CD14-positive monocyte (primary cell): ENCODE measurements at regions not wholly inside any gene's neighbourhood (a gene's known extent, or its start where the extent isn't known, plus 50 kb on each side); places are given as distances from the start of the nearest gene placed in this dataset.

ENCODE experiments used
- DNase-seq, 3 donors: peaks; one replicate each; pipeline ENCODE4 v3.0.0-alpha.2; 2011 to 2022
- H2AFZ ChIP-seq: 2 replicates; pipeline ENCODE4 v1.6.0; 2012; ENCODE audit warnings: mild to moderate bottlenecking, low read depth, low read length, inconsistent platforms; ENCODE audit not compliant: insufficient read depth, poor library complexity, severe bottlenecking
- H3K27ac ChIP-seq, 2 donors: 1 replicate in 1 of 2; 2 replicates in 1 of 2; pipeline ENCODE4 v1.5.1; 2012 to 2013; ENCODE audit warnings: low read length in 2 of 2, control low read depth in 1 of 2, inconsistent platforms in 1 of 2, low read depth in 1 of 2, mild to moderate bottlenecking in 1 of 2
- H3K27me3 ChIP-seq, 2 donors: one replicate each; pipeline versions ENCODE4 v1.6.0 to v1.6.1; 2011 to 2013; ENCODE audit warnings: low read length in 2 of 2; ENCODE audit not compliant: control insufficient read depth in 2 of 2, insufficient read depth in 2 of 2
- H3K36me3 ChIP-seq, 2 donors: replicated peaks in 1 of 2; 1 replicate in 1 of 2; 2 replicates in 1 of 2; pipeline versions ENCODE4 v1.5.1 to v1.6.1; 2012 to 2013; ENCODE audit warnings: low read length in 2 of 2, control low read depth in 1 of 2, inconsistent platforms in 1 of 2, mild to moderate bottlenecking in 1 of 2; ENCODE audit not compliant: insufficient read depth in 2 of 2, control insufficient read depth in 1 of 2
- H3K4me1 ChIP-seq, 2 donors: 1 replicate in 1 of 2; 2 replicates in 1 of 2; pipeline versions ENCODE4 v1.5.1 to v1.6.1; 2012 to 2013; ENCODE audit warnings: low read length in 2 of 2, control low read depth in 1 of 2, inconsistent platforms in 1 of 2, mild to moderate bottlenecking in 1 of 2, moderate library complexity in 1 of 2; ENCODE audit not compliant: insufficient read depth in 2 of 2, control insufficient read depth in 1 of 2
- H3K4me2 ChIP-seq: replicated peaks from 2 replicates; pipeline ENCODE3; 2012; ENCODE audit warnings: low read length, moderate library complexity, mild to moderate bottlenecking; ENCODE audit not compliant: poor library complexity, severe bottlenecking; ENCODE audit errors: extremely low read depth
- H3K4me3 ChIP-seq, 3 experiments: fragments of 200-600 bp in 1 of 3; sonication (generic) in 1 of 3; replicated peaks in 1 of 3; 1 replicate in 2 of 3; 2 replicates in 1 of 3; pipeline ENCODE4 v1.5.1; 2011 to 2013; ENCODE audit warnings: low read length in 3 of 3, mild to moderate bottlenecking in 3 of 3, control low read depth in 2 of 3, low read depth in 2 of 3, inconsistent platforms in 1 of 3, moderate library complexity in 1 of 3
- H3K79me2 ChIP-seq: 2 replicates; pipeline ENCODE4 v1.6.0; 2012; ENCODE audit warnings: mild to moderate bottlenecking, control low read depth, inconsistent platforms, low read length, moderate library complexity; ENCODE audit not compliant: insufficient read depth
- H3K9ac ChIP-seq: 2 replicates; pipeline ENCODE4 v1.6.0; 2017; ENCODE audit warnings: low read length, mild to moderate bottlenecking; ENCODE audit not compliant: insufficient read depth, poor library complexity, severe bottlenecking
- H3K9me3 ChIP-seq, 2 donors: replicated peaks in 1 of 2; 1 replicate in 1 of 2; 2 replicates in 1 of 2; pipeline versions ENCODE4 v1.5.1 to v1.6.1; 2012 to 2013; ENCODE audit warnings: low read length in 2 of 2, control low read depth in 1 of 2; ENCODE audit not compliant: control insufficient read depth in 1 of 2, insufficient read depth in 1 of 2
- H4K20me1 ChIP-seq: 2 replicates; pipeline ENCODE4 v1.6.0; 2012; ENCODE audit warnings: mild to moderate bottlenecking, low read length, control low read depth, moderate library complexity; ENCODE audit not compliant: insufficient read depth
- H3K27ac Mint-ChIP-seq, 7 donors: one replicate each; pipeline ENCODE4 v1.8.0; 2020; ENCODE audit warnings: mild to moderate bottlenecking in 7 of 7, mixed read lengths in 7 of 7, moderate library complexity in 6 of 7, inconsistent platforms in 2 of 7
- H3K27me3 Mint-ChIP-seq, 3 donors: one replicate each; pipeline ENCODE4 v1.8.0; 2021 to 2022; ENCODE audit warnings: low read depth in 3 of 3, mild to moderate bottlenecking in 3 of 3, mixed read lengths in 3 of 3, moderate library complexity in 3 of 3, inconsistent platforms in 1 of 3
- H3K36me3 Mint-ChIP-seq, 2 donors: one replicate each; pipeline ENCODE4 v1.8.0; 2020; ENCODE audit warnings: mixed read lengths in 2 of 2, inconsistent platforms in 1 of 2, mild to moderate bottlenecking in 1 of 2
- H3K4me1 Mint-ChIP-seq: one replicate; pipeline ENCODE4 v1.8.0; 2020; ENCODE audit warnings: mild to moderate bottlenecking, mixed read lengths
- H3K4me3 Mint-ChIP-seq, 2 donors: one replicate each; pipeline ENCODE4 v1.8.0; 2020; ENCODE audit warnings: mild to moderate bottlenecking in 2 of 2, mixed read lengths in 2 of 2, moderate library complexity in 1 of 2
- H3K9me3 Mint-ChIP-seq, 7 donors: one replicate each; pipeline ENCODE4 v1.8.0; 2020 to 2022; ENCODE audit warnings: mixed read lengths in 7 of 7, mild to moderate bottlenecking in 6 of 7, moderate library complexity in 6 of 7, inconsistent platforms in 2 of 7
- CTCF ChIP-seq: fragments of 200-600 bp; IDR thresholded peaks from one replicate; pipeline ENCODE4 v1.8.0; 2022; ENCODE audit warnings: antibody characterized with exemption, mild to moderate bottlenecking
- WGBS: methylation state at CpG from one replicate; pipeline ENCODE4 v1.1.5; 2013; ENCODE audit warnings: missing lambda C conversion rate; ENCODE audit not compliant: insufficient coverage; 5-methylcytosine and 5-hydroxymethylcytosine counted together
- intact Hi-C, 2 donors: fragments of 100-400 bp; cut with micrococcal nuclease; formaldehyde crosslinking; loops; one replicate each; pipeline versions ENCODE4 v1.15.0 to v1.15.1; 2023

- H3K4me3 Mint-ChIP-seq: no peak overlapping the region
- intact Hi-C loops: no loop called here
- no peak overlapping the region for H3K4me2 ChIP-seq
- H3K4me3 ChIP-seq: no peak overlapping the region
- TF ChIP-seq CTCF: no peak
- WGBS: no CpG with 5 or more reads among the region's 2 CpGs
- H3K9me3 Mint-ChIP-seq: peaks cover 0 to 2% (median 0%) of the 10 kb centered on the region in 7 donors
- H3K27me3 Mint-ChIP-seq: peaks cover 2 to 4% (median 2%) of the 10 kb centered on the region in 3 donors
- H3K27ac ChIP-seq: no peak overlapping the region
- H4K20me1 ChIP-seq: no peaks in the 10 kb centered on the region
- peaks cover 0 to 3% of the 10 kb centered on the region in 2 donors for H3K36me3 Mint-ChIP-seq
- H3K27ac Mint-ChIP-seq: no peak overlapping the region
- no peaks in the 10 kb centered on the region for H3K36me3 ChIP-seq
- peaks cover 9% of the 10 kb centered on the region for H3K4me1 Mint-ChIP-seq
- H2AFZ ChIP-seq: no peak overlapping the region
- H3K79me2 ChIP-seq: no peaks in the 10 kb centered on the region
- H3K9me3 ChIP-seq: no peaks in the 10 kb centered on the region
- no peak overlapping the region for H3K9ac ChIP-seq
- peaks cover 0 to 2% of the 10 kb centered on the region in 2 donors for H3K4me1 ChIP-seq
- no peak for DNase-seq
- peaks cover 0 to 2% of the 10 kb centered on the region in 2 donors for H3K27me3 ChIP-seq
Observed at GRCh38 chr10:62866451-62866850, 50.3 kb upstream of the EGR2 start.
